B cell (primary cell): ENCODE measurements at regions not wholly inside any gene's neighbourhood (a gene's known extent, or its start where the extent isn't known, plus 50 kb on each side); places are given as distances from the start of the nearest gene placed in this dataset.

Source experiments
- ATAC-seq: fragments of 200-7000 bp; cut with Tn5 transposase; one replicate; pipeline ENCODE4 v1.10.0; 2021; ENCODE audit warnings: low read depth, mild to moderate bottlenecking, moderate number of reproducible peaks, moderate library complexity
- CTCF ChIA-PET: fragments of 350-600 bp; sonication (Branson Sonifier 250); formaldehyde crosslinking; loops from one replicate; lab custom pipeline; 2021; ENCODE audit warnings: antibody characterized with exemption, inconsistent platforms; lab: Charles Lee
- POLR2A ChIA-PET: fragments of 350-600 bp; sonication (Branson Sonifier 250); formaldehyde crosslinking; loops from one replicate; lab custom pipeline; 2021; ENCODE audit warnings: antibody characterized with exemption; lab: Charles Lee
- DNase-seq: peaks from one replicate; pipeline ENCODE4 v3.0.0; 2013
- H2AFZ ChIP-seq: 2 replicates; pipeline ENCODE4 v1.6.1; 2012; ENCODE audit warnings: mild to moderate bottlenecking, low read depth, low read length; ENCODE audit not compliant: insufficient read depth, poor library complexity, severe bottlenecking
- H3K27ac ChIP-seq, 2 donors: 1 replicate in 1 of 2; 2 replicates in 1 of 2; pipeline ENCODE4 v1.5.1; 2012 to 2013; ENCODE audit warnings: low read length in 2 of 2, mild to moderate bottlenecking in 2 of 2, moderate library complexity in 1 of 2
- H3K27me3 ChIP-seq, 4 experiments: fragments of 200-600 bp in 1 of 4; sonication (generic) in 1 of 4; replicated peaks in 1 of 4; 1 replicate in 2 of 4; 2 replicates in 2 of 4; pipeline versions ENCODE4 v1.6.1 to v1.7.0; 2013 to 2016; ENCODE audit warnings: low read length in 3 of 4, mild to moderate bottlenecking in 2 of 4, mixed read lengths in 1 of 4, moderate library complexity in 1 of 4; ENCODE audit not compliant: insufficient read depth in 4 of 4, control insufficient read depth in 3 of 4; ENCODE audit errors: control extremely low read depth in 1 of 4
- H3K36me3 ChIP-seq, 2 experiments: replicated peaks in 1 of 2; 1 replicate in 1 of 2; 2 replicates in 1 of 2; pipeline versions ENCODE4 v1.6.1 to v1.7.1; 2013; ENCODE audit warnings: low read length in 1 of 2; ENCODE audit not compliant: insufficient read depth in 2 of 2, control insufficient read depth in 1 of 2; ENCODE audit errors: control extremely low read depth in 1 of 2, extremely low read depth in 1 of 2
- H3K4me1 ChIP-seq, 2 donors: fragments of 200-600 bp in 1 of 2; sonication (generic) in 1 of 2; 1 replicate in 1 of 2; 2 replicates in 1 of 2; pipeline versions ENCODE4 v1.5.1 to v1.6.1; 2013 to 2017; ENCODE audit warnings: low read length in 2 of 2; ENCODE audit not compliant: control insufficient read depth in 2 of 2, insufficient read depth in 2 of 2
- H3K4me2 ChIP-seq: replicated peaks from 2 replicates; pipeline ENCODE3; 2012; ENCODE audit warnings: mild to moderate bottlenecking, low read depth, low read length; ENCODE audit not compliant: poor library complexity, severe bottlenecking
- H3K4me3 ChIP-seq, 5 experiments: fragments of 200-600 bp in 1 of 5; sonication (generic) in 1 of 5; 1 replicate in 3 of 5; 2 replicates in 2 of 5; pipeline versions ENCODE4 v1.5.1 to v1.7.0; 2011 to 2016; ENCODE audit warnings: low read length in 4 of 5, mild to moderate bottlenecking in 4 of 5, low read depth in 2 of 5, control low read depth in 1 of 5, moderate library complexity in 1 of 5; ENCODE audit not compliant: insufficient read depth in 1 of 5; ENCODE audit errors: control extremely low read depth in 1 of 5, extremely low read depth in 1 of 5
- H3K79me2 ChIP-seq: fragments of 200-600 bp; sonication (generic); one replicate; pipeline ENCODE4 v1.6.0; 2016; ENCODE audit warnings: low read length; ENCODE audit not compliant: control insufficient read depth, insufficient read depth
- H3K9ac ChIP-seq: fragments of 200-600 bp; sonication (generic); 2 replicates; pipeline ENCODE4 v1.6.1; 2017; ENCODE audit warnings: mild to moderate bottlenecking, low read length, moderate library complexity
- H3K9me3 ChIP-seq, 3 donors: one replicate each; pipeline versions ENCODE4 v1.6.1 to v1.7.1; 2013; ENCODE audit warnings: low read length in 2 of 3; ENCODE audit not compliant: control insufficient read depth in 2 of 3, insufficient read depth in 1 of 3; ENCODE audit errors: control extremely low read depth in 1 of 3
- H4K20me1 ChIP-seq: 2 replicates; pipeline ENCODE4 v1.6.0; 2012; ENCODE audit warnings: mild to moderate bottlenecking, low read length; ENCODE audit not compliant: insufficient read depth, control insufficient read depth, poor library complexity, severe bottlenecking
- H3K27ac Mint-ChIP-seq: one replicate; pipeline ENCODE4 v1.8.0; 2021; ENCODE audit warnings: mixed read lengths
- H3K27me3 Mint-ChIP-seq: one replicate; pipeline ENCODE4 v1.8.0; 2021; ENCODE audit warnings: mixed read lengths
- H3K4me1 Mint-ChIP-seq: one replicate; pipeline ENCODE4 v1.8.0; 2021; ENCODE audit warnings: mixed read lengths
- H3K4me3 Mint-ChIP-seq: one replicate; pipeline ENCODE4 v1.8.0; 2021; ENCODE audit warnings: mixed read lengths
- H3K9me3 Mint-ChIP-seq: one replicate; pipeline ENCODE4 v1.8.0; 2022; ENCODE audit warnings: mixed read lengths; ENCODE audit not compliant: insufficient read depth
- EZH2 ChIP-seq: IDR thresholded peaks from 2 replicates; pipeline ENCODE4 v1.6.1; 2012; ENCODE audit warnings: borderline replicate concordance, low read depth, mild to moderate bottlenecking, moderate library complexity, low read length; ENCODE audit not compliant: insufficient read depth, poor library complexity, severe bottlenecking
- WGBS: methylation state at CpG from one replicate; pipeline ENCODE4 v1.1.5; 2013; ENCODE audit warnings: missing lambda C conversion rate; ENCODE audit not compliant: insufficient coverage; 5-methylcytosine and 5-hydroxymethylcytosine counted together
- intact Hi-C: fragments of 100-400 bp; cut with micrococcal nuclease; formaldehyde crosslinking; loops from one replicate; pipeline ENCODE4 v1.10.0; 2022
- TF ChIP-seq, protein P1 (sequence below): fragments of 200-600 bp; IDR thresholded peaks from one replicate; pipeline ENCODE4 v1.8.0; 2022; ENCODE audit warnings: antibody characterized with exemption, mild to moderate bottlenecking

DNA sequence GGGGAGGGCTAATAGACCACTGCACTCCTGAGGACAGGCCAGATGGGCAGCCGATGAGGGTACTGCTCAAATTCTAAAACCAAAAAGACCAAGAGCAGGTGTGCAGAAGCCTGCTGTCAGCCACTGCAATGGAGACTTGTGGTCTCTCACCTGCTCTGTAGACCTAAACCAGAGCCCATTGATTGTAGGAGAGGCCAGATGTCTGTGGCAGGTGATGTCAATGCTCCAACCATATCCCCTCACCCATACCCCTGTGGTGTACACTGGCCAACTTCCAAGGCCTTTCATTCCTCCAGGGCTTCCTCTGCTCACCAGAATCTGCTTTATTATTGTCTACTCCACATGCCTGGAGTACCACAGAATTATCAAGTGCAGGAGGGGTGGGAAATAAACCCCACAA lies 116.9 kb upstream of the CHST15 start:
- Histone ChIP-seq H3K4me3 (no peak overlapping the region), H3K79me2 (no peaks in the 10 kb centered on the region), H3K4me2 (no peak overlapping the region), H3K4me1 (no peaks in the 10 kb centered on the region), H2AFZ (no peak overlapping the region), H3K9ac (no peak overlapping the region), H3K27ac (no peak overlapping the region), H3K27me3 (no peaks in the 10 kb centered on the region), H3K9me3 (peaks cover 0 to 10% (median 7%) of the 10 kb centered on the region in 3 donors), H4K20me1 (no peaks in the 10 kb centered on the region), H3K36me3 (no peaks in the 10 kb centered on the region)
- intact Hi-C loops = no loop called here
- Mint-ChIP-seq H3K9me3 (no peaks in the 10 kb centered on the region), H3K4me1 (no peaks in the 10 kb centered on the region), H3K4me3 (no peak overlapping the region), H3K27me3 (no peaks in the 10 kb centered on the region), H3K27ac (no peak overlapping the region)
- no peak for DNase-seq
- ChIA-PET CTCF (no interaction called here), POLR2A (no interaction called here)
- TF ChIP-seq EZH2 = no peak
- TF ChIP-seq, protein P1, sequence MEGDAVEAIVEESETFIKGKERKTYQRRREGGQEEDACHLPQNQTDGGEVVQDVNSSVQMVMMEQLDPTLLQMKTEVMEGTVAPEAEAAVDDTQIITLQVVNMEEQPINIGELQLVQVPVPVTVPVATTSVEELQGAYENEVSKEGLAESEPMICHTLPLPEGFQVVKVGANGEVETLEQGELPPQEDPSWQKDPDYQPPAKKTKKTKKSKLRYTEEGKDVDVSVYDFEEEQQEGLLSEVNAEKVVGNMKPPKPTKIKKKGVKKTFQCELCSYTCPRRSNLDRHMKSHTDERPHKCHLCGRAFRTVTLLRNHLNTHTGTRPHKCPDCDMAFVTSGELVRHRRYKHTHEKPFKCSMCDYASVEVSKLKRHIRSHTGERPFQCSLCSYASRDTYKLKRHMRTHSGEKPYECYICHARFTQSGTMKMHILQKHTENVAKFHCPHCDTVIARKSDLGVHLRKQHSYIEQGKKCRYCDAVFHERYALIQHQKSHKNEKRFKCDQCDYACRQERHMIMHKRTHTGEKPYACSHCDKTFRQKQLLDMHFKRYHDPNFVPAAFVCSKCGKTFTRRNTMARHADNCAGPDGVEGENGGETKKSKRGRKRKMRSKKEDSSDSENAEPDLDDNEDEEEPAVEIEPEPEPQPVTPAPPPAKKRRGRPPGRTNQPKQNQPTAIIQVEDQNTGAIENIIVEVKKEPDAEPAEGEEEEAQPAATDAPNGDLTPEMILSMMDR = no peak
- WGBS = 50% methylated on average over 1 of the region's 1 CpG
- ATAC-seq = no peak

DNA sequence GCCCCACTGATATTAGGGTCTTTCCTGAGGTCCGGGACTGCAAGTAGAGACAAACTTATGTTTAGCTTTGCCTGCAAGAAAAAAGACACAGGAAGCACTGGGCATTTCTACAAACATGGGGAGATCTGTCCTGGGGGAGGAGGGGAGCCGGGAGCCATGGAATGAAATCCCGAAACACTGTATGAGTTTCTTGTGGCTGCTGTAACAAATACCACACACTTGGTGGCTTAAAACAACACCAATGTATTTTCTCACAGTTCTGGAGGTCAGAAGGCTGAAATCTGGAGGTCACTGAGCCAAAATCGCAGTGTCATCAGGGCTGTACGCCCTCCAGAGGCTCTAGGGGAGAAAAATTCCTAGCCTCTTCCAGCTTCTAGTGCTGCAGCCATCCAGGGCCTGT lies 114.0 kb upstream of the CHST15 start:
- Mint-ChIP-seq H3K27ac (no peak overlapping the region), H3K4me3 (no peak overlapping the region), H3K9me3 (no peaks in the 10 kb centered on the region), H3K4me1 (no peaks in the 10 kb centered on the region), H3K27me3 (no peaks in the 10 kb centered on the region)
- no peaks in the 10 kb centered on the region for H3K4me1 ChIP-seq
- no peaks in the 10 kb centered on the region for H3K79me2 ChIP-seq
- TF ChIP-seq, protein P1 = no peak
- no peak for TF ChIP-seq EZH2
- no peak for DNase-seq
- peaks cover 0 to 10% (median 7%) of the 10 kb centered on the region in 3 donors for H3K9me3 ChIP-seq
- H3K27ac ChIP-seq = no peak overlapping the region
- H3K4me2 ChIP-seq = no peak overlapping the region
- no peaks in the 10 kb centered on the region for H4K20me1 ChIP-seq
- no peak overlapping the region for H2AFZ ChIP-seq
- H3K9ac ChIP-seq = no peak overlapping the region
- H3K27me3 ChIP-seq = no peaks in the 10 kb centered on the region
- H3K4me3 ChIP-seq = no peak overlapping the region
- POLR2A ChIA-PET = no interaction called here
- H3K36me3 ChIP-seq = no peaks in the 10 kb centered on the region
- intact Hi-C loops = no loop called here
- 85% methylated on average over 2 of the region's 5 CpGs for WGBS
- CTCF ChIA-PET = no interaction called here
- no peak for ATAC-seq
